ENCODE measurements at regions not wholly inside any gene's neighbourhood (a gene's known extent, or its start where the extent isn't known, plus 50 kb on each side); places are given as distances from the start of the nearest gene placed in this dataset.

DNA sequence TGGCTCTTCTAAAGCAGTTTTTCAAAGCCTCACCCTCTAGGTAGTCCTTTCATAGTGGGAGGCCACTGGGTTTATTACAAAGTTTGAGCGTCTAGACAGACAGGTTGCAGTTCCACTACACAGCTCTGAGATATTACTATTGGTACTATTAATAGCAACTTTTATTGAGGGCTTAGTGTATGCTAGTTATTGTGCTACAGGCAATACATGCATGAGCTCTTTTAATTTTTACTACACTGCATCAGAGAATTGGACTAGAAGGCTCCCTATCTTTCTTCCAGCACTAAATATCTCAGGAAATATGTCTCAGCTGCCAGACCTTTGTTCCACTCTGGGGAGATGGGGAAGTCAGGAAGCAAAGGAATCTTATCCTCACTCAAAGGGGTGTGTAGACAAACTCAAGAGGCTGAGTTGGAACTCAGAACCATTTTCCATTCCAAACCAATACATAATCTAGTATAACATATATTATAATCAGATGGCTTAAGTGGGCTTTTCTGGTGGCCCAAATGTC lies 161.8 kb upstream of the SLC38A2 start:
- no peak for DNase-seq (ENCODE audit: low read depth, low spot score)
- no peak overlapping the region for H3K4me3 ChIP-seq (ENCODE audit: low read depth, low read length)
- TF ChIP-seq, protein P1, sequence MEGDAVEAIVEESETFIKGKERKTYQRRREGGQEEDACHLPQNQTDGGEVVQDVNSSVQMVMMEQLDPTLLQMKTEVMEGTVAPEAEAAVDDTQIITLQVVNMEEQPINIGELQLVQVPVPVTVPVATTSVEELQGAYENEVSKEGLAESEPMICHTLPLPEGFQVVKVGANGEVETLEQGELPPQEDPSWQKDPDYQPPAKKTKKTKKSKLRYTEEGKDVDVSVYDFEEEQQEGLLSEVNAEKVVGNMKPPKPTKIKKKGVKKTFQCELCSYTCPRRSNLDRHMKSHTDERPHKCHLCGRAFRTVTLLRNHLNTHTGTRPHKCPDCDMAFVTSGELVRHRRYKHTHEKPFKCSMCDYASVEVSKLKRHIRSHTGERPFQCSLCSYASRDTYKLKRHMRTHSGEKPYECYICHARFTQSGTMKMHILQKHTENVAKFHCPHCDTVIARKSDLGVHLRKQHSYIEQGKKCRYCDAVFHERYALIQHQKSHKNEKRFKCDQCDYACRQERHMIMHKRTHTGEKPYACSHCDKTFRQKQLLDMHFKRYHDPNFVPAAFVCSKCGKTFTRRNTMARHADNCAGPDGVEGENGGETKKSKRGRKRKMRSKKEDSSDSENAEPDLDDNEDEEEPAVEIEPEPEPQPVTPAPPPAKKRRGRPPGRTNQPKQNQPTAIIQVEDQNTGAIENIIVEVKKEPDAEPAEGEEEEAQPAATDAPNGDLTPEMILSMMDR (IDR thresholded peaks at IDR 0.05; ENCODE audit: low read depth, low read length): no peak
- in situ Hi-C loops (cut with HindIII; ENCODE audit: low sequenced_read_pairs): no loop called here

GRCh38 chr12:46533723-46534122 lies 161.2 kb upstream of the SLC38A2 start:
- TF ChIP-seq, protein P1 (IDR thresholded peaks at IDR 0.05; ENCODE audit: low read depth, low read length): no peak
- DNase-seq (ENCODE audit: low read depth, low spot score): no peak
- no peak overlapping the region for H3K4me3 ChIP-seq (ENCODE audit: low read depth, low read length)
- in situ Hi-C loops (cut with HindIII; ENCODE audit: low sequenced_read_pairs): no loop called here

DNA sequence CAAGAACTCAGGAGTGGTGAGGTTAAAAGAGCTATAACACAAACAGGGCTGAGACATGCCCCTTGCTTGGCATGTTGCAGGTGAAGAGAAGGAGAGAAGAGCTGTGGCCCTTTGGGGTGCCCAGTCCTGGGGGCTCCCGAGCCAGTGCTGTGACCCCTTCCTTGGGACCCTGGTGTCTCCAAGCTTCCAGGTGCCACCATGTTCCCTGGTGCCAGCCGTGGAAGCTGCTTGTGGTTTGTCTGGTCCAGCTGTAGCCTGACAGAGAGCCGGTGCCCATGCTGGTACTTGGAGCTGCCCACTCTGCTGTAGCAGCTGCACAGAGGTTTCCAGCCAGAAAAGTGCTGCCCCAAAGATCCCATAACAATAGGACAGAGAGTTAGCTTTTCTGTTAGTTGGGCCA lies 159.2 kb upstream of the SLC38A2 start:
- DNase-seq (ENCODE audit: low read depth, low spot score): no peak
- in situ Hi-C loops (cut with HindIII; ENCODE audit: low sequenced_read_pairs): no loop called here
- no peak overlapping the region for H3K4me3 ChIP-seq (ENCODE audit: low read depth, low read length)
- TF ChIP-seq, protein P1 (IDR thresholded peaks at IDR 0.05; ENCODE audit: low read depth, low read length): no peak

DNA sequence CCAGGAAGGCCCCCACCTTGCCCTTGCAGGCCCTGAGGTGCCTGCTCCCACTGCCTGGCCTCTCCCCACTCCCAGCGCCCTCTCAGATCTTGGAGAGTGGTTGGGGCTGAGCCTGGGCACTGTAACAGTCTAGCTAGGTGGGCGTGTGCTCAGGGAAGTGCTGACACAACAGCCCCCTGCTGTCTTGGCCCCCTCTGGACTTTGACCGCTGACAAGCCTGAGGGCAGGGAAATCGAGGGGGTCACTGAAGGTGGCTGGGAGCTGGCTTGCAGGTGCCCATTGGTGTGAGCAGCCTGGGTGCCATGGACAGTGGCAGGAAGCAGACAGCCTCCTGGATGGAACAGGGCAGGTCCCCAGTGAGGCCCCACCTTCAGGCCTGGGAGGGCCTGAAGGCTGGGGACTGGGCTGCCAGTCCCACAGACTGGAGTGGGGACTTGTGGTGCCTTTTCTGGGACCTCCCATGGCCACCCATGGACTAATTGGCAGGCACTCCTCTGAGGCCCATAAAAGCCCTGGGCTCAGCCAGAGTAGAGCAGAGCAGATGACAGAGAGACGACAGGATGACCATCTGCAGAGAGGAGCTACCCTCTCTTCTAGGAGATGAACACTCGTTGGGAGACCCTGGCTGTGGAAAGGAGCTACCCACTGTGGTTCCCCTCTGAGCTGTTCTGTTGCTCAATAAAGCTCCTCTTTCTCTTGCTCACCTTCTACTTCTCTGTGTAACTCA lies 158.6 kb upstream of the SLC38A2 start:
- in situ Hi-C loops (cut with HindIII; ENCODE audit: low sequenced_read_pairs): no loop called here
- TF ChIP-seq, protein P1 (IDR thresholded peaks at IDR 0.05; ENCODE audit: low read depth, low read length): no peak
- H3K4me3 ChIP-seq (ENCODE audit: low read depth, low read length): no peak overlapping the region
- DNase-seq (ENCODE audit: low read depth, low spot score): no peak

DNA sequence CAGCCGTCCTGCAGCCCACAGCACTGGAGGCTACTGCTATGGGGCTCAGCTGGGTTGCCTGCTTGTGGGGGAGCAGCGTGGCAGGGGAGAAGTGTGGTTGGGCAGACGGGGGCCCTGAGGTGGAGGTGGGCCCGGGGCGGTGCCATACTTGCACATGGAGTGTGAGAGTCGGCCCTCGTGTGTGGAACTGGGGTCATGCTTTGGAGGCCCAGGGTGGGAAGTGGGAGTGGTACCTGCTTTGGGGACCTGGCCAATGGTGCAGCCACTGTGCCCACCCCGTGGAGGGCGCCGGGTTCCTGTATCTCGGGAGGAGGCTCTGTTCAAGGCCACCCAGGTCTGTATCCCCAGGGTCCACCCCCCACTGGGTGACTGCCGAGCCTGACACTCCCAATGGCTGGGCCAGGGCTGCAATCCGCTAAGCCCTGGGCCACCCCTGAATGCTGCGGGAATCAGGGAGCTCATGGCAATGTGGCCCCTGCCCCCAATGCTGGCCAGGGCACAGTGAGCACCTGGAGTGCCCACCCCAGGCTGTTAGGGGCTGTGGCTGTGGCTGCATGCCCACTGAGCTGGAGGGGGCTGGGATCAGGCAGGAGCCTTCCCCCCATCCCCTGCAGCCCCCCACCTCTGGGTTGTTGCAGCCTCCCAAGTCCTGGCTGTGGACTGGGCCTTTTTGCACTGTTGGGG lies 157.9 kb upstream of the SLC38A2 start:
- no peak overlapping the region for H3K4me3 ChIP-seq (ENCODE audit: low read depth, low read length)
- TF ChIP-seq, protein P1 (IDR thresholded peaks at IDR 0.05; ENCODE audit: low read depth, low read length): no peak
- in situ Hi-C loops (cut with HindIII; ENCODE audit: low sequenced_read_pairs): no loop called here
- no peak for DNase-seq (ENCODE audit: low read depth, low spot score)

DNA sequence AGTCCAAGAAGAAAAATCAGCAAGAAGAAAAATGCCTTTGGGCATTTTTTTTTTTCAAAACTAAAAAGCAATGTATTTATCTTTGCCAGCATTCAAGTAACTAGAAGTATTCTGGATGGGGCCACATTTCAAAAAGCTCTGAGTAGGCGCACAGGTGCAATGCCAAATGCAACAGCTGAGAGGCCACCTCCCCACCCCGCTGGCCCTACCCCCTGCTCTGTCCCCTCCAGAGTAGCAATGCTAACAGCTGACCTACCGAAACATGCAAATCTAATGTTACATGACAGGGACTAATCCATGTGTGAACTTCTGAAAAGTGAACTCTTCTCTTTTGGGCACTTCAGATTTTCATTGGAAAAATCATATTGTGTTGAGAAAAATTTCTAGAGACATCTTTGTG lies 153.7 kb upstream of the SLC38A2 start:
- TF ChIP-seq, protein P1 (IDR thresholded peaks at IDR 0.05; ENCODE audit: low read depth, low read length): no peak
- no peak overlapping the region for H3K4me3 ChIP-seq (ENCODE audit: low read depth, low read length)
- DNase-seq (ENCODE audit: low read depth, low spot score): no peak
- in situ Hi-C loops (cut with HindIII; ENCODE audit: low sequenced_read_pairs): no loop called here

Data from astrocyte of the spinal cord (primary cell).